HEK293 (cell line): ENCODE measurements at regions not wholly inside any gene's neighbourhood (a gene's known extent, or its start where the extent isn't known, plus 50 kb on each side); places are given as distances from the start of the nearest gene placed in this dataset.
A peak's percentile ranks its signal among the peaks of the same experiment; 100 is the strongest.

Experiments
- CTCF ChIA-PET: fragments of 350-600 bp; formaldehyde crosslinking; extraction: SDS; loops from one replicate; lab custom pipeline; 2021; ENCODE audit warnings: antibody characterized with exemption; lab: Yijun Ruan, JAX
- POLR2A ChIA-PET: fragments of 300-600 bp; formaldehyde crosslinking; extraction: SDS; loops from one replicate; lab custom pipeline; 2020; ENCODE audit warnings: antibody characterized with exemption, inconsistent platforms; lab: Yijun Ruan, JAX
- H3K27ac ChIP-seq: fragments of 200-500 bp; sonication (Bioruptor generic); 2 replicates; pipeline ENCODE4 v1.5.1; 2014; ENCODE audit warnings: low read depth, low read length, control low read depth, inconsistent platforms; ENCODE audit errors: extremely low read depth
- H3K36me3 ChIP-seq, 2 experiments: fragments of 200-500 bp in 1 of 2; sonication (Bioruptor generic) in 1 of 2; 1 replicate in 1 of 2; 2 replicates in 1 of 2; pipeline ENCODE4 v1.5.1; 2014 to 2017; ENCODE audit warnings: inconsistent platforms in 2 of 2, low read length in 2 of 2; ENCODE audit not compliant: control insufficient read depth in 2 of 2, insufficient read depth in 1 of 2
- H3K4me1 ChIP-seq: fragments of 200-500 bp; sonication (Bioruptor generic); 2 replicates; pipeline ENCODE4 v1.5.1; 2014; ENCODE audit warnings: mild to moderate bottlenecking, low read length, inconsistent platforms; ENCODE audit not compliant: control insufficient read depth, insufficient read depth
- H3K4me3 ChIP-seq: 2 replicates; pipeline ENCODE4 v1.5.1; 2011; ENCODE audit warnings: low read depth, mild to moderate bottlenecking, control low read depth, low read length, moderate library complexity
- H3K9me3 ChIP-seq: fragments of 200-500 bp; sonication (Bioruptor generic); 2 replicates; pipeline ENCODE4 v1.5.1; 2014; ENCODE audit warnings: low read depth, low read length, inconsistent platforms; ENCODE audit not compliant: control insufficient read depth, insufficient read depth
- EGR2 ChIP-seq: fragments of 450-650 bp; formaldehyde crosslinking; IDR thresholded peaks from 2 replicates; pipeline ENCODE4 v1.5.1; 2016; ENCODE audit warnings: low read depth, missing biosample characterization, missing genetic modification characterization
- FEZF1 ChIP-seq: fragments of 450-650 bp; formaldehyde crosslinking; IDR thresholded peaks from 2 replicates; pipeline ENCODE4 v1.5.1; 2016; ENCODE audit warnings: missing biosample characterization, missing genetic modification characterization
- GFI1B ChIP-seq: fragments of 450-650 bp; formaldehyde crosslinking; IDR thresholded peaks from 2 replicates; pipeline ENCODE4 v1.5.1; 2016; ENCODE audit warnings: missing biosample characterization, missing genetic modification characterization
- MEIS1 ChIP-seq: sonication (generic); formaldehyde crosslinking; IDR thresholded peaks from 2 replicates; pipeline ENCODE4 v1.8.1; 2022; ENCODE audit warnings: missing genetic modification reagents, mild to moderate bottlenecking, borderline replicate concordance
- PBX3 ChIP-seq: sonication (generic); formaldehyde crosslinking; IDR thresholded peaks from 2 replicates; pipeline ENCODE4 v1.8.1; 2022; ENCODE audit warnings: mild to moderate bottlenecking, moderate library complexity, missing genetic modification reagents
- SCRT2 ChIP-seq: fragments of 450-650 bp; formaldehyde crosslinking; IDR thresholded peaks from 2 replicates; pipeline ENCODE4 v1.5.1; 2016; ENCODE audit warnings: missing biosample characterization, missing genetic modification characterization
- SETDB1 ChIP-seq: IDR thresholded peaks from one replicate; pipeline ENCODE4 v1.6.1; 2017; ENCODE audit warnings: mild to moderate bottlenecking, low read length, moderate library complexity, mixed read lengths; ENCODE audit not compliant: insufficient read length
- YY1 ChIP-seq: fragments of 450-650 bp; formaldehyde crosslinking; IDR thresholded peaks from 2 replicates; pipeline ENCODE4 v1.5.1; 2018; ENCODE audit warnings: missing biosample characterization, missing genetic modification characterization
- ZBTB49 ChIP-seq: fragments of 450-650 bp; formaldehyde crosslinking; IDR thresholded peaks from 2 replicates; pipeline ENCODE4 v1.5.1; 2016; ENCODE audit warnings: missing biosample characterization, missing genetic modification characterization, low read depth
- ZNF112 ChIP-seq: fragments of 450-650 bp; formaldehyde crosslinking; IDR thresholded peaks from 2 replicates; pipeline ENCODE4 v1.5.0; 2017; ENCODE audit warnings: missing biosample characterization, missing genetic modification characterization
- ZNF132 ChIP-seq: fragments of 450-650 bp; formaldehyde crosslinking; IDR thresholded peaks from 2 replicates; pipeline ENCODE4 v1.5.1; 2017; ENCODE audit warnings: missing biosample characterization, missing genetic modification characterization, borderline replicate concordance
- ZNF148 ChIP-seq: fragments of 450-650 bp; formaldehyde crosslinking; IDR thresholded peaks from 2 replicates; pipeline ENCODE4 v1.5.0; 2017; ENCODE audit warnings: missing biosample characterization, missing genetic modification characterization, borderline replicate concordance
- ZNF184 ChIP-seq: fragments of 450-650 bp; IDR thresholded peaks from 2 replicates; pipeline ENCODE4 v1.5.1; 2018; ENCODE audit warnings: missing biosample characterization, mild to moderate bottlenecking, missing genetic modification characterization
- ZNF239 ChIP-seq: fragments of 450-650 bp; formaldehyde crosslinking; IDR thresholded peaks from 2 replicates; pipeline ENCODE4 v1.5.1; 2016; ENCODE audit warnings: missing biosample characterization, missing genetic modification characterization
- ZNF24 ChIP-seq: fragments of 450-650 bp; formaldehyde crosslinking; IDR thresholded peaks from 2 replicates; pipeline ENCODE4 v1.5.1; 2016; ENCODE audit warnings: missing biosample characterization, missing genetic modification characterization
- ZNF37A ChIP-seq: fragments of 450-650 bp; IDR thresholded peaks from 2 replicates; pipeline ENCODE4 v1.5.1; 2018; ENCODE audit warnings: missing biosample characterization, missing genetic modification characterization
- ZNF488 ChIP-seq: fragments of 450-650 bp; formaldehyde crosslinking; IDR thresholded peaks from 2 replicates; pipeline ENCODE4 v1.5.1; 2016; ENCODE audit warnings: missing biosample characterization, missing genetic modification characterization
- ZNF514 ChIP-seq: fragments of 450-650 bp; formaldehyde crosslinking; IDR thresholded peaks from 2 replicates; pipeline ENCODE4 v1.5.1; 2016; ENCODE audit warnings: missing biosample characterization, missing genetic modification characterization
- ZNF580 ChIP-seq: fragments of 450-650 bp; formaldehyde crosslinking; IDR thresholded peaks from 2 replicates; pipeline ENCODE4 v1.5.1; 2016; ENCODE audit warnings: missing biosample characterization, missing genetic modification characterization
- ZNF654 ChIP-seq: fragments of 450-650 bp; formaldehyde crosslinking; IDR thresholded peaks from 2 replicates; pipeline ENCODE4 v1.5.1; 2016; ENCODE audit warnings: low read depth, missing biosample characterization, missing genetic modification characterization
- ZNF701 ChIP-seq: fragments of 450-650 bp; formaldehyde crosslinking; IDR thresholded peaks from 2 replicates; pipeline ENCODE4 v1.5.1; 2016; ENCODE audit warnings: missing biosample characterization, missing genetic modification characterization
- TF ChIP-seq, protein P1 (sequence below): fragments of 450-650 bp; formaldehyde crosslinking; IDR thresholded peaks from 2 replicates; pipeline ENCODE4 v1.5.1; 2016; ENCODE audit warnings: missing biosample characterization, missing genetic modification characterization

DNA sequence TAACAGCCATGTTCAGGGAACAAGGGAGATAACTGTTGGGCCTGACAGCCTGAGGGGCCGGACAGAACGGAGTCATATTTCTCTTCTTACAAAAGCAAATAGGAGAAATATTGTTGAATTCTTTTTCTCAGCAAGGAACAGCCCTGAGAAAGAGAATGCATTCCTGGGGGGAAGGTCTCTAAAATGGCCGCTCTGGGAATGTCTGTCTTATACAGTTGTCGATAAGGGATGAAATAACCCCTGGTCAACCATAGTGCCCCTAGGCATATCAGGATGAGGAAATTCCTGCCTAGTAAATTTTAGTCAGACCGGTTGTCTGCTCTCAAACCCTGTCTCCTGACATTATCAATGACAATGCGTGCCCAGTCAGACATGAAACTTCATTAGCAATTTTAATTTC, 1925.5 kb downstream of the PCDH7 start:
- Histone ChIP-seq H3K27ac (no peak overlapping the region), H3K36me3 (no peaks in the 10 kb centered on the region), H3K9me3 (no peaks in the 10 kb centered on the region), H3K4me3 (no peak overlapping the region), H3K4me1 (no peaks in the 10 kb centered on the region)
- ChIA-PET POLR2A (no interaction called here), CTCF (no interaction called here)
- no peak for TF ChIP-seq ZNF580 (tag by site-specific recombination)
- TF ChIP-seq ZNF514 (tag by site-specific recombination), result no peak
- TF ChIP-seq, protein P1, sequence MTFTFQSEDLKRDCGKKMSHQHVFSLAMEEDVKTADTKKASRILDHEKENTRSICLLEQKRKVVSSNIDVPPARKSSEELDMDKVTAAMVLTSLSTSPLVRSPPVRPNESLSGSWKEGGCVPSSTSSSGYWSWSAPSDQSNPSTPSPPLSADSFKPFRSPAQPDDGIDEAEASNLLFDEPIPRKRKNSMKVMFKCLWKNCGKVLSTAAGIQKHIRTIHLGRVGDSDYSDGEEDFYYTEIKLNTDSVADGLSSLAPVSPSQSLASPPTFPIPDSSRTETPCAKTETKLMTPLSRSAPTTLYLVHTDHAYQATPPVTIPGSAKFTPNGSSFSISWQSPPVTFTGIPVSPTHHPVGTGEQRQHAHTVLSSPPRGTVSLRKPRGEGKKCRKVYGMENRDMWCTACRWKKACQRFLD (tag by site-specific recombination), result no peak
- TF ChIP-seq SETDB1, result peak; percentile 29
- no peak for TF ChIP-seq ZNF239 (tag by site-specific recombination)

DNA sequence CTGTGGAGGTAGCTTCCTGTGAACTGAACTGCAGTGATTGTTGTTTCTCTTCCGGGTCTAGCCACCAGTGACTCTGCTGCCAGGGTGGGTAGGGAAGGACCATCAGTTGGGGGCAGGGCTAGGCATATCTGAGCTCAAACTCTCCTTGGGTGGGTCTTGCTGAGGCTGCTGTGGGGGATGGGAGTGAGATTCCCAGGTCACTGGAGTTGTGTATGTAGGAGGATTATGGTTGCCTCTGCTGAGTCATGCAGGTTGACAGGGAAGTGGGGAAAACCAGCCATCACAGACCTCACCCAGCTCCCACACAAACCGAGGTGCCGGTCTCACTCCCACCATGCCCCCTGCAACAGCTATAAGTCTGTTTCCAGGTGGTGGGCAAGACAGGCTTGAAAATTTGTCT, 1937.8 kb downstream of the PCDH7 start:
- CTCF ChIA-PET, result no interaction called here
- TF ChIP-seq ZNF37A (tag by site-specific recombination) (no peak), ZNF701 (tag by site-specific recombination) (no peak)
- POLR2A ChIA-PET, result no interaction called here
- Histone ChIP-seq H3K4me1 (no peaks in the 10 kb centered on the region), H3K27ac (no peak overlapping the region), H3K4me3 (no peak overlapping the region), H3K36me3 (no peaks in the 10 kb centered on the region), H3K9me3 (no peaks in the 10 kb centered on the region)

DNA sequence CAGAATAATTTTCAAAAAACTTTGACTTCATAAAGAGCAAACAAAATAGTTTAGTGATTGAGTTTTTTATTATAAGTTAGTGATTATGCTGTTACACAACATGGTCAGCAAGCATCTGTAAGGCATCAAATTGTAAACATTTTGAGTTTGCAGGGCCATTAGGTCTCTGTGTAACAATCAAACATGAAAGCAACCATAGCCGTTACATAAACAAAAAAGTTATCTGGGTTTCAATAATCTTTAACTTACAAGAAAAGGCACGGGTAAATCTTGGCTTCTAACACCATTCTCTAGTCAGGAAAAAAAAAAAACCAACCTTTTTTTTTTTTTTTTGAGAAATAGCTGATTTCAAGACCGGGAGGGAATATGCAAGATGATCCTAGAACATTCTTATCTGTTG, 1941.1 kb downstream of the PCDH7 start:
- Histone ChIP-seq H3K36me3 (no peaks in the 10 kb centered on the region), H3K27ac (no peak overlapping the region), H3K4me1 (no peaks in the 10 kb centered on the region), H3K9me3 (no peaks in the 10 kb centered on the region), H3K4me3 (no peak overlapping the region)
- ChIA-PET POLR2A (no interaction called here), CTCF (no interaction called here)
- TF ChIP-seq EGR2, result no peak
- TF ChIP-seq ZNF184 (tag by site-specific recombination), result no peak
- TF ChIP-seq MEIS1 (CRISPR knock-in tag), result no peak
- no peak for TF ChIP-seq YY1 (tag by site-specific recombination)
- TF ChIP-seq ZNF24 (tag by site-specific recombination), result no peak
- no peak for TF ChIP-seq SCRT2
- no peak for TF ChIP-seq PBX3 (CRISPR knock-in tag)
- no peak for TF ChIP-seq FEZF1 (tag by site-specific recombination)
- TF ChIP-seq GFI1B (tag by site-specific recombination), result no peak
- no peak for TF ChIP-seq ZNF654 (tag by site-specific recombination)
- TF ChIP-seq ZBTB49 (tag by site-specific recombination), result no peak
- TF ChIP-seq ZNF148 (tag by site-specific recombination), result no peak
- TF ChIP-seq ZNF580 (tag by site-specific recombination), result no peak
- TF ChIP-seq ZNF488, result no peak
- TF ChIP-seq ZNF112 (tag by site-specific recombination), result no peak
- TF ChIP-seq ZNF132 (tag by site-specific recombination), result no peak
- TF ChIP-seq, all 188 proteins: peak for 0
